BE2C (cell line): ENCODE measurements at regions not wholly inside any gene's neighbourhood (a gene's known extent, or its start where the extent isn't known, plus 50 kb on each side); places are given as distances from the start of the nearest gene placed in this dataset.

Experiments used
- DNase-seq: peaks from one replicate; pipeline ENCODE4 v3.0.0-alpha.2; 2020
- H3K27me3 ChIP-seq: fragments of 250-450 bp; sonication (Bioruptor Pico); 2 replicates; pipeline ENCODE4 v1.5.1; 2020; ENCODE audit warnings: mild to moderate bottlenecking
- H3K36me3 ChIP-seq: fragments of 250-450 bp; sonication (Bioruptor Pico); 2 replicates; pipeline ENCODE4 v1.5.1; 2020; ENCODE audit warnings: mild to moderate bottlenecking
- H3K4me1 ChIP-seq: fragments of 250-450 bp; sonication (Bioruptor Pico); 2 replicates; pipeline ENCODE4 v1.5.1; 2020
- H3K4me3 ChIP-seq: 2 replicates; pipeline ENCODE4 v1.5.1; 2011; ENCODE audit warnings: low read depth, low read length
- H3K9me3 ChIP-seq: fragments of 250-450 bp; sonication (Bioruptor Pico); 2 replicates; pipeline ENCODE4 v1.5.1; 2020
- CTCF ChIP-seq: IDR thresholded peaks from 2 replicates; pipeline ENCODE4 v1.5.1; 2012; ENCODE audit warnings: mild to moderate bottlenecking, low read depth, low read length

DNA sequence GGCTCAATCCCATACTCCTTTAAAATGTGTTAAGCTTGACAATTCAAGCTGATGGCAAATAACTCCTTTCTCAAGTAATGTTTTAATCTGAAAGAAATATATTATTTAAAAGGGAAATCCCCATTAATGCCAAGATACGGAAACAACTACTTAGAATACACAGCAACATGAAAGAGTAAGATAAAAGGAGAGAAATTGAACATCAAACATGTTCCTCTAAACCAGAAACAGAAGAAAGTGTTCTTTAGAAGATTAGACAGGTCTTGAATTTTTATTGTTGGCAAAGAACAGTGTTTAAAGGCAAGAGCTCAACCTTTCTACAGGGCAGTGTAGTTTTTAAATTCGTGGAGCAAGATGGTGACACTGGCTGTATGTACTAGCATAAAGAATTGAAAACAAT is 105.8 kb upstream of the NRIP1 start:
- Histone ChIP-seq H3K9me3 (no peaks in the 10 kb centered on the region), H3K36me3 (no peaks in the 10 kb centered on the region), H3K4me3 (no peak overlapping the region), H3K27me3 (no peaks in the 10 kb centered on the region), H3K4me1 (no peaks in the 10 kb centered on the region)
- no peak for DNase-seq
- no peak for TF ChIP-seq CTCF

DNA sequence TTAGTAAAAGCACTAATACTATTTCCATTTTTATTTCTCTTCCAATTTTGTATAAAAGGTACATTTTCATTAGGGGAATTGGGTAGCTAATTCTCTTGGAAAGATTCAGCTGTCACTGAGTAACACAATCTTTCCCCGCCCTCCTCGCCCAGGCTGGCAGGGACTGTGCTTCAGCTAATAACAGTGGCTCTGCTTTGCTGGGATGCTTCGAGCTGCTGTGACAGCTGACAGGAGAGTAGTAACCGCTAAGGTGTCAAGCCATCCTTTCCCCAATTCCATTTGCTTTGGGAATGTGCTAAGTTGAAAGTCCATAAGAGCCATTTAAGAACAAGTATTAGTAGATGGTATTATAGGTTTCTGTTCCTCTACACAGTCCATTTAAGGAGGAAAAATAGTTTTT is 106.7 kb upstream of the NRIP1 start:
- no peak for TF ChIP-seq CTCF
- Histone ChIP-seq H3K4me3 (no peak overlapping the region), H3K9me3 (no peaks in the 10 kb centered on the region), H3K27me3 (no peaks in the 10 kb centered on the region), H3K4me1 (no peaks in the 10 kb centered on the region), H3K36me3 (no peaks in the 10 kb centered on the region)
- DNase-seq: no peak

DNA sequence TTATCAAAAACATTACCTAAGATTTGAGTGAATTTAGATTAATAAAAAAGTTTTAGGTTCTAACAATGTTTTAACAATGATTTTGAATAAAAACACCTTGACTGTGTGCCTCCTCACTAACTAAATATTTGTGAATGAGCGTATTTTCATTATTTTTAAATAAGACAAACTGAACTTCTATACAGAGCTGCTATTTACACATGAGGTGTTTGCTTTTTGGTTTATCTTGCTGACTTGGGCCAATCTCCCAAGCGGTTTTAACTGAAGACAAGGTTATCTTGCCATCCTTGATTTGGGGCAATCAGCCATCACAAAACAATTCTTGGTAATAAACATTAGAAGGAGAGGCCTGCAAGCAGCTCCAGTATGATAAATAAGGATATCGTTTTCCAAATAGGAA is 108.2 kb upstream of the NRIP1 start:
- Histone ChIP-seq H3K4me3 (no peak overlapping the region), H3K9me3 (no peaks in the 10 kb centered on the region)
- no peak for DNase-seq

GRCh38 chr21:15174923-15175322 is 110.1 kb upstream of the NRIP1 start:
- H3K4me1 ChIP-seq: no peaks in the 10 kb centered on the region
- TF ChIP-seq CTCF: no peak

More for the DNA sequence above, 108.2 kb upstream of the NRIP1 start:
- Histone ChIP-seq H3K36me3 (no peaks in the 10 kb centered on the region), H3K4me1 (no peaks in the 10 kb centered on the region), H3K27me3 (no peaks in the 10 kb centered on the region)
- no peak for TF ChIP-seq CTCF

GRCh38 chr21:15182731-15183130 is 117.9 kb upstream of the NRIP1 start:
- no peaks in the 10 kb centered on the region for H3K27me3 ChIP-seq
- TF ChIP-seq CTCF: no peak
- H3K4me3 ChIP-seq: no peak overlapping the region
- H3K36me3 ChIP-seq: no peaks in the 10 kb centered on the region
- no peak for DNase-seq
- H3K4me1 ChIP-seq: peaks cover 4% of the 10 kb centered on the region; the same call in 1 of the 2 replicates
- no peaks in the 10 kb centered on the region for H3K9me3 ChIP-seq

More at GRCh38 chr21:15174923-15175322, 110.1 kb upstream of the NRIP1 start:
- Histone ChIP-seq H3K4me3 (no peak overlapping the region), H3K27me3 (no peaks in the 10 kb centered on the region), H3K9me3 (no peaks in the 10 kb centered on the region), H3K36me3 (no peaks in the 10 kb centered on the region)
- no peak for DNase-seq

DNA sequence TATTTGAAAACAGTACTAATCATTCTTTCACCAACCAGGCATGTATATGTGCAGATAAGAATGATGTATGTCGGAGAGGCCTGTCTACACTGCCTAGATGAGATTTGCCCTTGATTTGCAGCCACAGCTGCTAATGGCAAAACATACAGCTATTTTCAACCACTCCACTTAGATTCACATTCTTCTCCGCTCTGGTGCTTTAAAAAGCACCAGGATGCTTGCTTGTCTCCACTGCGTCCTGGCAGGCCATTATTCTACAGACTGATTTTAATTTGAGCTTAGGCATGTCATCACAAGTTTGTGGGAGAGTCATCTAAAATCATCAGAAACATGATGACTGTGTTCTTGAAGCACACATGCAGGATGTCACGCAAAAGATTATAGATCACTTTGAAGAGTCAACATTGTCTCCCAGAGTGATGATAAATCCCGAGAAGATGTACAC is 119.0 kb upstream of the NRIP1 start:
- Histone ChIP-seq H3K4me3 (no peak overlapping the region), H3K4me1 (peaks cover 4% of the 10 kb centered on the region; the same call in 1 of the 2 replicates), H3K36me3 (no peaks in the 10 kb centered on the region), H3K9me3 (no peaks in the 10 kb centered on the region), H3K27me3 (no peaks in the 10 kb centered on the region)
- no peak for TF ChIP-seq CTCF
- DNase-seq: no peak
